HEK293T (cell line): ENCODE measurements at regions not wholly inside any gene's neighbourhood (a gene's known extent, or its start where the extent isn't known, plus 50 kb on each side); places are given as distances from the start of the nearest gene placed in this dataset.

ENCODE experiments used
- LEF1 ChIP-seq: fragments of 450-650 bp; IDR thresholded peaks from 2 replicates; pipeline ENCODE4 v1.6.1; 2017; ENCODE audit warnings: mild to moderate bottlenecking, borderline replicate concordance
- ZNF384 ChIP-seq: fragments of 450-650 bp; IDR thresholded peaks from 2 replicates; pipeline ENCODE4 v1.6.1; 2016

- no peak for TF ChIP-seq LEF1
- no peak for TF ChIP-seq ZNF384
Measured at GRCh38 chr10:28806951-28807759, 129.8 kb downstream of the BAMBI start.
